IPS-11a (cell line): ENCODE measurements at regions not wholly inside any gene's neighbourhood (a gene's known extent, or its start where the extent isn't known, plus 50 kb on each side); places are given as distances from the start of the nearest gene placed in this dataset.

ENCODE experiments used
- H3K4me3 ChIP-seq: one replicate; pipeline ENCODE4 v1.5.1; 2013; ENCODE audit warnings: low read depth, low read length, control low read depth

- H3K4me3 ChIP-seq, result no peak overlapping the region
These were observed 203.0 kb downstream of the SOCS6 start for GRCh38 chr18:70491734-70492348.

- H3K4me3 ChIP-seq, result no peak overlapping the region
These were observed 201.4 kb downstream of the SOCS6 start for GRCh38 chr18:70489986-70490933.

- no peak overlapping the region for H3K4me3 ChIP-seq
These were observed 200.7 kb downstream of the SOCS6 start for GRCh38 chr18:70489571-70489970.

- H3K4me3 ChIP-seq, result no peak overlapping the region
These were observed 181.1 kb downstream of the SOCS6 start for GRCh38 chr18:70469916-70470315.

GRCh38 chr18:70468861-70469547 lies 180.2 kb downstream of the SOCS6 start:
- no peak overlapping the region for H3K4me3 ChIP-seq

- H3K4me3 ChIP-seq, result peak overlapping the region; percentile 13
These were observed 175.7 kb downstream of the SOCS6 start for GRCh38 chr18:70464343-70465114.

- H3K4me3 ChIP-seq, result no peak overlapping the region
These were observed 174.2 kb downstream of the SOCS6 start for GRCh38 chr18:70463085-70463484.

- no peak overlapping the region for H3K4me3 ChIP-seq
These were observed 173.2 kb downstream of the SOCS6 start for GRCh38 chr18:70462078-70462439.

- H3K4me3 ChIP-seq, result no peak overlapping the region
These were observed 172.7 kb downstream of the SOCS6 start for GRCh38 chr18:70461323-70462077.

GRCh38 chr18:70459731-70460130 lies 170.9 kb downstream of the SOCS6 start:
- no peak overlapping the region for H3K4me3 ChIP-seq

- no peak overlapping the region for H3K4me3 ChIP-seq
These were observed 170.4 kb downstream of the SOCS6 start for GRCh38 chr18:70459251-70459650.

- H3K4me3 ChIP-seq, result no peak overlapping the region
These were observed 168.9 kb downstream of the SOCS6 start for GRCh38 chr18:70457788-70458187.

- no peak overlapping the region for H3K4me3 ChIP-seq
These were observed 168.4 kb downstream of the SOCS6 start for GRCh38 chr18:70457223-70457622.

GRCh38 chr18:70456376-70456775 lies 167.5 kb downstream of the SOCS6 start:
- H3K4me3 ChIP-seq, result no peak overlapping the region

- no peak overlapping the region for H3K4me3 ChIP-seq
These were observed 166.9 kb downstream of the SOCS6 start for GRCh38 chr18:70455731-70456130.

- no peak overlapping the region for H3K4me3 ChIP-seq
These were observed 166.0 kb downstream of the SOCS6 start for GRCh38 chr18:70454704-70455322.

- no peak overlapping the region for H3K4me3 ChIP-seq
These were observed 164.4 kb downstream of the SOCS6 start for GRCh38 chr18:70453058-70453775.

- H3K4me3 ChIP-seq, result no peak overlapping the region
These were observed 163.7 kb downstream of the SOCS6 start for GRCh38 chr18:70452501-70452900.
